Ovary (tissue), 3 donors: ENCODE measurements at regions not wholly inside any gene's neighbourhood (a gene's known extent, or its start where the extent isn't known, plus 50 kb on each side); places are given as distances from the start of the nearest gene placed in this dataset.

ENCODE experiments used
- CTCF ChIP-seq, 3 donors: fragments of 450-650 bp in 2 of 3; fragments of 200-600 bp in 1 of 3; IDR thresholded peaks; one replicate each; pipeline versions ENCODE4 v1.5.1 to v1.8.0; 2016 to 2022; ENCODE audit warnings: antibody characterized with exemption in 3 of 3, mild to moderate bottlenecking in 1 of 3
- EP300 ChIP-seq: sonication (generic); formaldehyde crosslinking; IDR thresholded peaks from one replicate; pipeline ENCODE4 v1.6.1; 2017; ENCODE audit warnings: antibody characterized with exemption
- POLR2A ChIP-seq: fragments of 450-650 bp; IDR thresholded peaks from one replicate; pipeline ENCODE4 v1.6.1; 2017; ENCODE audit warnings: antibody characterized with exemption, mild to moderate bottlenecking, moderate library complexity
- donor health status: DM: no; HTN: no; CAD: no.

GRCh38 chrX:97747346-97747745 lies 863.6 kb downstream of the RPA4 start:
- no peak for TF ChIP-seq CTCF (IDR thresholded peaks at IDR 0.05)
- no peak for TF ChIP-seq POLR2A
- no peak for TF ChIP-seq EP300
